ENCODE measurements at regions not wholly inside any gene's neighbourhood (a gene's known extent, or its start where the extent isn't known, plus 50 kb on each side); places are given as distances from the start of the nearest gene placed in this dataset.

GRCh38 chr13:30133996-30134395 lies 173.4 kb downstream of the KATNAL1 start:
- TF ChIP-seq CTCF (IDR thresholded peaks at IDR 0.05; ENCODE audit: unreplicated experiment) = no peak
- H3K4me3 Mint-ChIP-seq (ENCODE audit: unreplicated experiment) = no peak overlapping the region
- CTCF ChIA-PET = interaction anchor here (0.7 to 6.1 kb wide), 6 partner anchors 10 to 447 kb away, joined by 3 to 97 read pairs (median 10); no protein-coding TSS in a partner anchor
- no peak overlapping the region for H3K27ac Mint-ChIP-seq (ENCODE audit: low read depth, unreplicated experiment)
- intact Hi-C loops (cut with micrococcal nuclease) = loop anchor here (2.0 to 10.0 kb wide), 5 partner anchors 201 to 908 kb away; no protein-coding TSS in a partner anchor
- peaks cover 19% of the 10 kb centered on the region for H3K4me1 Mint-ChIP-seq (ENCODE audit: insufficient read depth, unreplicated experiment)
- BruUV-seq (replicated peaks) = no TSS peak
- no peaks in the 10 kb centered on the region for H3K27me3 Mint-ChIP-seq (ENCODE audit: insufficient read depth, unreplicated experiment)
- no peaks in the 10 kb centered on the region for H3K9me3 Mint-ChIP-seq (ENCODE audit: unreplicated experiment)
- no peak for DNase-seq (ENCODE audit: unreplicated experiment)
- H3K36me3 Mint-ChIP-seq (ENCODE audit: insufficient read depth, unreplicated experiment) = peaks cover 7% of the 10 kb centered on the region
- POLR2A ChIA-PET = interaction anchor here (1.1 to 1.9 kb wide), 2 partner anchors 19 to 483 kb away, joined by 3 to 5 read pairs; partner anchors contain the start of gene USPL1

DNA sequence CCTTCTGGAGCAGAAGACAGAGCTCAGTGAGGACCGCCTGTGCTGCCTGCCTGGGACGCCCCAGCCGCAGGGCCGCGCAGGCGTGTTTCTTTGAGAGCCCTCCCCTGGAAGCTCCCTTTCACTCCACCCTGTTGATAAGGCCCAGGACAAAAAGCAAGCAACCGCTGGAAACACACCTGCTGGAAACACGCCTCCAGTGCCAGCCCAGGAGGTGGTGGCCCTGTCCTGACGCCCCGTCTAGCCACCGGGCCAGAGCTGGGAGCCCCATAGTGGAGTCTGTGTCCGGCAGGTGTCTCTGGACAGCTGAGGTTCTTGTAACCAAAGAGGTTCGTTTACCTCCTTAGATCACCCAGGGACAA lies 173.8 kb downstream of the KATNAL1 start:
- no peak for DNase-seq (ENCODE audit: unreplicated experiment)
- Mint-ChIP-seq H3K9me3 (ENCODE audit: unreplicated experiment) (no peaks in the 10 kb centered on the region), H3K27me3 (ENCODE audit: insufficient read depth, unreplicated experiment) (no peaks in the 10 kb centered on the region), H3K4me1 (ENCODE audit: insufficient read depth, unreplicated experiment) (peaks cover 19% of the 10 kb centered on the region), H3K27ac (ENCODE audit: low read depth, unreplicated experiment) (no peak overlapping the region), H3K36me3 (ENCODE audit: insufficient read depth, unreplicated experiment) (peaks cover 7% of the 10 kb centered on the region), H3K4me3 (ENCODE audit: unreplicated experiment) (no peak overlapping the region)
- ChIA-PET CTCF (interaction anchor here (0.7 to 6.1 kb wide), 10 partner anchors 10 to 448 kb away, joined by 3 to 97 read pairs (median 8); no protein-coding TSS in a partner anchor), POLR2A (interaction anchor here (1.1 to 2.3 kb wide), 3 partner anchors 19 to 483 kb away, joined by 3 to 9 read pairs (median 5); partner anchors contain the start of gene USPL1)
- no peak for TF ChIP-seq CTCF (IDR thresholded peaks at IDR 0.05; ENCODE audit: unreplicated experiment)
- no TSS peak for BruUV-seq (replicated peaks)
- intact Hi-C loops (cut with micrococcal nuclease) = loop anchor here (2.0 to 10.0 kb wide), 5 partner anchors 201 to 909 kb away; no protein-coding TSS in a partner anchor

DNA sequence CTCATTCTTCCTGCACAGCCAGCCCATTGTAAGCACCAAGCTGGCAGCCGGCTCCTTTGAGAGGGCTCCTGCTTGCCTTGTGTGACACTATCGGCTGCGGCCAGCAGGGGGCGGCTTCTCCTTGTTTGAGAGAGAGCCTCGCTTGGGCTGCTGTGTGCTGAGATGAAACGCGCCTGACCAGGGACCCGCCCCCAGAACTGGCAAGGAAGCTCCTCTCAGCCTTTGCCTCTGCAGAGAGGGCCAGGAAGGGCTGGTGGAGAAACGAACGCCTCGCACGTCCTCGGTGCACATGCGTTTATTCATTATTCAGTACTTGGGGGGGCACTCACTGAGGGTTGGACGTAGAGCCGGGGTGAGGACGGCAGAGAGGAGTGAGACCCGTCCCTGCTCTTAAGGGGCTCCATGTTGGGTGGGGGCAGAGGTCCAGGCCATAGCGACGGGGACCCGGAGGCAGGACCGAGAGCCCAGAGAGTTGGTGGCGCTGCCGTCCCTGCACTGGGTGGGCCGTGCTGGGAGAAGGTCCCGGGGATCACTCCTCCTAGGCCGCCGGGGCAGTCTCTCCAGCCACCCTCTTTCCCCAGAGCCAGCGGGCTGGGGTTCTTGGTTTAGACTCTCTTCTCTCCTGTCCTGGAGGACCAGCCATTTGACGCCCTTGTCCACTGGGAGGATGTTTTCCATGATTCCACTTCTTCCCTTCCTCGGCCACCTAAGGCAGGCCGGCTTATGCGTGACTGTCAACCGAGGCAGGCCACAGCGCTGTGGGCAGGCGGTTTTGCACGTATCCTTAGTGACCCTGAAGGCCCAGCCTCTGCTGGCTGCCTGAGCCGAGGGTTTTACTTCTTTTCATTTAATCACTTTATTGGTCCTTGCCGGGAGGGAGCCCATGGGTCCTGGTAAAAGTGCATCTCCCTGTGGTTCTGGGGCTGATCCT lies 174.5 kb downstream of the KATNAL1 start:
- Mint-ChIP-seq H3K4me3 (ENCODE audit: unreplicated experiment) (no peak overlapping the region), H3K27ac (ENCODE audit: low read depth, unreplicated experiment) (peak overlapping the region; percentile 20), H3K36me3 (ENCODE audit: insufficient read depth, unreplicated experiment) (peaks cover 1% of the 10 kb centered on the region), H3K9me3 (ENCODE audit: unreplicated experiment) (peaks cover 6% of the 10 kb centered on the region), H3K27me3 (ENCODE audit: insufficient read depth, unreplicated experiment) (no peaks in the 10 kb centered on the region), H3K4me1 (ENCODE audit: insufficient read depth, unreplicated experiment) (peaks cover 18% of the 10 kb centered on the region)
- CTCF ChIA-PET = interaction anchor here (0.5 to 6.1 kb wide), 64 partner anchors 10 to 1972 kb away, joined by 3 to 97 read pairs (median 4); partner anchors contain the start of genes UBE2L5 and UBL3
- no TSS peak for BruUV-seq (replicated peaks)
- peak; percentile 91 for DNase-seq (ENCODE audit: unreplicated experiment)
- POLR2A ChIA-PET = interaction anchor here (0.6 to 2.3 kb wide), 8 partner anchors 10 to 484 kb away, joined by 3 to 14 read pairs (median 4); partner anchors contain the start of gene USPL1
- intact Hi-C loops (cut with micrococcal nuclease) = loop anchor here (1.0 to 10.0 kb wide), 8 partner anchors 25 to 909 kb away; no protein-coding TSS in a partner anchor
- TF ChIP-seq CTCF (IDR thresholded peaks at IDR 0.05; ENCODE audit: unreplicated experiment) = peak; percentile 89

- Mint-ChIP-seq H3K36me3 (ENCODE audit: insufficient read depth, unreplicated experiment) (no peaks in the 10 kb centered on the region), H3K27ac (ENCODE audit: low read depth, unreplicated experiment) (no peak overlapping the region), H3K27me3 (ENCODE audit: insufficient read depth, unreplicated experiment) (no peaks in the 10 kb centered on the region), H3K4me3 (ENCODE audit: unreplicated experiment) (no peak overlapping the region), H3K4me1 (ENCODE audit: insufficient read depth, unreplicated experiment) (peaks cover 33% of the 10 kb centered on the region), H3K9me3 (ENCODE audit: unreplicated experiment) (peaks cover 6% of the 10 kb centered on the region)
- DNase-seq (ENCODE audit: unreplicated experiment) = no peak
- TF ChIP-seq CTCF (IDR thresholded peaks at IDR 0.05; ENCODE audit: unreplicated experiment) = no peak
- BruUV-seq (replicated peaks) = no TSS peak
- intact Hi-C loops (cut with micrococcal nuclease) = no loop called here
- ChIA-PET POLR2A (no interaction called here), CTCF (interaction anchor here (1.0 to 6.1 kb wide), 4 partner anchors 28 to 915 kb away, joined by 3 to 97 read pairs (median 20); no protein-coding TSS in a partner anchor)
Observed at GRCh38 chr13:30129411-30129810, 177.9 kb downstream of the KATNAL1 start.

All from MCF 10A (cell line).